NCI-H1436 treated with DMSO at 0.1 percent for 48 hours (cell line): ENCODE measurements at regions not wholly inside any gene's neighbourhood (a gene's known extent, or its start where the extent isn't known, plus 50 kb on each side); places are given as distances from the start of the nearest gene placed in this dataset.

Experiments used
- DNase-seq: peaks from one replicate; lab custom pipeline; 2025; lab: John Stamatoyannopoulos, UW

DNA sequence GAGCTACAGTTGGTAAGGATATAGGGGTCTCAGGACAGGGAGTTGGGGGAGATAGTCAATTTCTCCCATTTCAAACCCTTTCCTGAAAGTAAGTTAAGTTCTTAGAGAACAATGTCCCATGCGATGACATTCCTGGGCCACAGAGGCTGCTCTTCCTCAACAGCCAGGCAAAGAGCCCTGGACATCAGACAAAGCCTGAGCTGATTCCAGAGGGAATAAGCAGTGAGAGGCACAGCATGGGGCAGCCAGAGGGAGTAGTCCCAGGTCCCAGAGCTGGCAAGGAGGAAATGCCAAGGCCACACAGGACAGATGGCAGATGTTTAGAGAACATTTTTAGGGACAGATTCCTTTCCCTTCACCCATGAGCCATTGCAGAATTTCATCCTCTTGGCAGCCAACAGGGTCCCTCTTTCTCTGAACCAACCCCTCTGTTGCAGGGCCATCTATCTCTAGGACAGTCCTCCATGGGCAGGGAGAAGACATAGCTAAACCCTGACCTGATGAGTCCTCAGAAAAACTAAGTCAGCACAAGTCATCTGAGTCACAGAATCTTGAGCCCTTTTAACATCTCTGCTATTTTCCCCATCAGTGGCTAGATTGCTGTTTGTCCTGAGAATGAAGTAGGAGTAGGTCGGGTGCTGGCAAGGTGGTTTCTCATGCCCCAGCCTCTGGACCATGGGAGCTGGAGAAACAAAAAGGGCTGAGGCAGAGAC lies 60.3 kb upstream of the CALM2 start:
- DNase-seq: no peak

DNA sequence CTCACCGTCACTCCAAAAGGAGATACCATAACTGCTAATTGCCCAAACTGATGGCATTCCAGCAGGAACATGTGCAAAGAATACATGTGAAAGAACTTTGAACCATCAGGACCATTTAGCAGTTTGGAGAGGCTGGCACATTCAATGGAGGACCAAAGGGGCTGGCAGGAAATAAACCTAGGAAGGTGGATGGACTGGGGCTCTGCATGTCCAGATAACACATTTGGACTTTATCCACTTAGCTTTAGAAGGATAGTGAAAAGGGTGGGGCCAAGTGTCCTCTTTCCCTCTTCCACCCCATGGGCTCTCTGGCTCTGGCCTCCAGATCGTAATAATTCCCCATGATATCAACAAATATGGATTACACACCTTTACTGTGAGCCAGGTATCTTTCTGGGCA lies 58.8 kb upstream of the CALM2 start:
- DNase-seq: no peak

DNA sequence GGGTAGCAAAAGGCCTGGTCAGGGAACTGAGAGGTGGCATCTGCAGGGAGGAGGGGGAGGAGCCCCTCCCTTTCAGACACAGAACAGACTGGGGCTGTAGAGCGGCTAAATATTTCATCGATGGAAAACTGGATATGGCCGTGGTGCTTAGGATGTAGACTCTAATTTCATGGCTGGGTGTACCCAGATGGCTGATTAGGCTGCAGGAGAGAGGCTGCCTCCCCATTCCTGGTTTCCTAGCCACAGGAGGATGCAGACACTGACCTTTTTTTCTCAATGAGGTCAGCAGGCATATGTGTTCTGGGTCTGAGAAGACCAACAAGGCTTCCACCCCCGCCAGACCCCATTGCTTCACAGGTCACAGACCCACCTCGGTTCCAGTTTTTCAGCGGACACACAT lies 58.1 kb upstream of the CALM2 start:
- no peak for DNase-seq

DNA sequence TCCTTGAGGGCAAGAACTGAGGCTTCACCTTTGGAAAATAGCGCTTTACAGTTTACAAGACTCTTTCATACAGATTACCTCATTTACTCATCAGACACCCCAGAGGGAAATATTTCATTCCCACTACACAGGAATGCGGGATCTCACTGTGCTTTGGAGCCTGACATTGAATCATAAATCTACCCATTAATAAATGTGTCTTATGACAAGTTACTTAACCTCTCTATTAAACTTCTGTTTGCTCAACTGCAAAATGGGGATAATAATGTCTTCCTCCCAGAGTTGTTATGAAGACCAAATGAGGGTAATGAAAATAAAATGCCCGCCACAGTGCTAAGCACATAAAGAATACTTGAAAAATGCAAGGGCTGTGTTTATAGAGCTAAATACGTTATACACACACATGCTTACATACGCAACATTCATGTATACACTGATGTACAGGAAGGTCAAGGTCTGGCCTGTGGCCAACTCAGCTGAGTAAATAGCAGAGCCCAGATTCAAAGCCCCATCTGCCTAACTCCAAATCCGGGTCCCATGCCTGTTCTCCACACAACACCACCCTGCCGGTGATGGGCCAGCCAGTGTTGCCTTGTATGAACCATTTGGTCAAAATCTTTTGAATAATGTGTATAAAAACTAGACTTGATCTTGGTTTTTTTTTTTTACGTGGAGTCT lies 56.6 kb upstream of the CALM2 start:
- DNase-seq: no peak

DNA sequence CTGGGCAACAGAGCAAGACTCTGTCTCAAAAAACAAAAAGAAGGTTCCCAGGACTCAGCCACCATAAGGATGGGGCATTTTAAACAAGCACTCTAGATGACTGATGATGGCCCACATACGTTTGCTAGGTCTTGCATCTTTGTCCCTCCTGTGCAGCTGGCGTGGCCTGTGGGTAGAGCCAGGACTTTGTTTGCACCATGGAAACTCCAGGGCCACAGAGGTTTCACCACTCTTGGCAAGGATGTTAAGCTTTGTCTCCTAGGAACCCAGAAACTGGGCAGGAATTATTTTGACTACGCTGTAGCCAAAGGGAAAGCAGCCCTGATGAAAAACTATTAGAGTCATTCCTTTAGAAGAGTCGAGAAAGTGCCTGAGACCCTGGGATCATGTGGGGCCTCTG lies 54.1 kb upstream of the CALM2 start:
- no peak for DNase-seq

DNA sequence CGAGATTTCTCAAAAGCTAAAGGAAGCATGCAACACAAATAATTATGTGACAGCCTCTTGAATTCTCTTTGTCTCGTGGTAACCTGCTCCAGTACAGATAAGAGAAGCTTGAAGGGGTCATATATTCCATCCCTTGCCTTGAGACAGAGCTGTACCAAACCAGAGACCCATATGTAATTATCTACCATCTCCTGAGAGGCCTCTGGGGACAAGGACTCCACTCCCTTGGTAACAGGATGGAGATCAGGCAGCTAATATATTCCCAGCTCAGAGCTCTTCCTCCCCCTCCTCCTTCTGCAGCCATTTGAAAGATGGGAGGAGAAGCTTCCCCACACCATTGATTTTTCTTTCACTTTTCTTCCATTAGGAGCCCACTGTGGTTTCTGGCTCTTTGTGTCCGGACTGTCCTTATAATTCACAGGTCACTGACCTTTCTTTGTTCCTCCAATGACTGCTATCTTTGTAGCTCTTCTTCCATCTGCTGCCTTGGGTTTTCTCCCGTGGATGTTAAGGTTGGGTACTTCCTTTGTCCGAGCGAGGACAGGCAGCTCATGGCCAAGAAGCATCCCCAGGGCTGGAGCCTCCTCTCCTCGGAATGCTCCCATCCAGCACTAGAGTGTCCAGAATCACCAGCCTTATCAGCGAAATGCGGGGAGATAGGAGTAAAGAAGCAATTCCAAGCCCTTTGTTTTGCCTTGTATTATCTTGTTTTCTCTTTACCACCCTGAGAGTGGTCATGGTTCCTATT lies 51.4 kb upstream of the CALM2 start:
- DNase-seq: peak; percentile 62

DNA sequence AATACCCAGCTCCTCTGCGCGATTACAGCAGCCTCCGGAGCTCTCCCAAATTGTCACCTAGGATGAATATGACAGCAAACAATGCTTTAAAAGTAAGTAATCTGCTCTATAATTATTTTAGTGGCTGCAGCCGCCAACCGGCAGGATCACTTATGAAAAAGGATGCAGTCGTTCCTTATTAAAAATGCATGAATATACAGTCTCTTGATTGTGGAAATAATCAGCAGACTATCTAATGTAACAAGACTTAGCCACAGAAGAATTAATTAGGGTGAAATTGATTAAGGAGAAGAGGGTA lies 50.6 kb upstream of the CALM2 start:
- no peak for DNase-seq

DNA sequence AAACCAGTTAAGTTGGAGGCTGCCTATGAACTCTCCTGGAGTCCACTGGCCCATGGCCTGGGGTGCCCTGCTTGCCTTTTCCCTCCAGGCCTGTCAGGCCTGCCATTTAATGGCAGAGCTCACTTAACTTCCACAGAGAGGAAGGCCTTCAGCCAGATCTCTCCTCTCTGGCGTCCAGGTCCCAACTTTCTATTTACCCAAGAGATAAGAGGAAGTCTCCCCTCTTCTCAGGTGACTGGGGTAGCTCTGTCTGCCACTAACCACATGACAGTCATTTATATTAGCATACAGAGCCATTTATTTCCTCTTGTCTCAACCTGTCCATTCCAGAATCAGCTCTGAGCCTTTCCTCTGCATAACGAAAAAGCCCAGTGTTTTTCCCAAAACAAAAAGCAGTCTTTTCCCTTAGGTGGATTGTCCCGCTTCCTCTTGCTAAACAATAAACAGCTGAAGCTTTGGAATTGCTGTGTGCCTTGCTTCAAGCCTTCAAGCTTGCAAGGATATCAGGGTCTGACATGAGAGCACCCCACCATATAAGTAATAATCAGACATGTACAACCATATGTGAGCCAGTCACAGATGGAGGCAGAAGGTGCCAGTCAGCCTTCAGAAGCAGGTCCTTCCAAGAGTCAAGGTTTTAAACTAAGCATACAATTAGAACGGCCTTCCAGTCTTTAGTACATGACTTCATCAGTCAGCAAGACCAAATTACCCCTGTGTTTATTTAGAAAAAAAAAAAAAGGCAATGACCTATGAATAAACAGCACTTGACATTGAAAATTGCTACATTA lies 50.0 kb upstream of the CALM2 start:
- peak; percentile 84 for DNase-seq
